GM19240 (cell line): ENCODE measurements at regions not wholly inside any gene's neighbourhood (a gene's known extent, or its start where the extent isn't known, plus 50 kb on each side); places are given as distances from the start of the nearest gene placed in this dataset.
"Not testable (repeated sequence)": the region's sequence is repeated elsewhere in the genome, so short reads cannot be mapped to it uniquely, and the experiment has no call there.

Source experiments
- DNase-seq: peaks from one replicate; pipeline ENCODE4 v3.0.0; 2011; ENCODE audit warnings: low spot score; ENCODE audit not compliant: insufficient read length

DNA sequence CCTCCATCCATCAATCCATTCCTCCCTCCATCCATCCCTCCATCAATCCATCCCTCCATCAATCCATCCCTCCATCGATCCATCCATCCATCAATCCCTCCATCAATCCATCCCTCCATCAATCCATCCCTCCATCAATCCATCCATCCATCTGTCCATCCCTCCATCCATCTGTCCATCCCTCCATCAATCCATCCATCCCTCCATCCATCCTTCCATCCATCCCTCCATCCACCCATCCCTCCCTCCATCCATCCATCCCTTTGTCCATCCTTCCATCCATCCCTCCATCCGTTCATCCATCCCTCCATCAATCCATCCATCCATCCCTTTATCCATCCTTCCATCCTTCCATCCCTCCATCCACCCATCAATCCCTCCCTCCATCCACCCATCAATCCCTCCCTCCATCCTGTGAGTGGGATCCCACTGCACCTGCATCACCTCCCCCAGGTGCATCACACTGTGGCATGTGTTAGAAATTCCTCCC lies 338.1 kb upstream of the SFSWAP start:
- no peak for DNase-seq

GRCh38 chr12:131375261-131375971 lies 335.5 kb upstream of the SFSWAP start:
- DNase-seq = no peak

GRCh38 chr12:131375972-131376345 lies 334.9 kb upstream of the SFSWAP start:
- DNase-seq = no peak

DNA sequence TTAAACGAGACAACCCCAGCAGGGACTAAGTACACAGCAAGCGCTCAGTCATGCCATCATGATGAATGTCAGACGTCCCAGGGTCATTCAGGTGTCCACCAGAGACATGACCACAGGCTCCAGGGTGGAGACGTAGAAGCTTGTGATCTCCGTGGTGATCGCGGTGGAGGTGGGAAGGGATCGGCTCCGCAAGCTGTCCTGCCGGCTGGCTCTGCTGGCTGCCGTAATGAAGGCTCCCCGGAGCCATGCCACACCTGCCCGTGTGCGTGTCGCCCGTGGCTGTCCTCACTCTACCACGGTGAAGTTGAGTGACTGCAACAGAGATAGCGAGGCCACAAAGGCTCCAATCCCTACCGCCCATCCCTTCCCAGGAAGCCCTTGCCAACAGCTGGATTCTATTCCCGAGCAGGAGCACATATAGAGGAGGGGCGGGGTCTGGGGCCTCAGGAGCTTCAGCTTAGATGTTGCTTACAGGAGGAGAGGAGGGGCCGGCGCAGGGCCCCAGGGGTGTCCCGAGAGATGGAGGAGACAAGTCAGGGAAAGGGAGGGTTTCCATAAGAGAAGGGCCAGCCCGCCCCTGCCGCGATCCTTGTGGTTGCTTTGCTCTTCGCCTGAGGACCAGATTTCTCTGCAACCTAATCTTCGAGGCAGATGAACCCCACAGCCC lies 332.6 kb upstream of the SFSWAP start:
- no peak for DNase-seq

GRCh38 chr12:131378861-131379665 lies 331.8 kb upstream of the SFSWAP start:
- DNase-seq = no peak

DNA sequence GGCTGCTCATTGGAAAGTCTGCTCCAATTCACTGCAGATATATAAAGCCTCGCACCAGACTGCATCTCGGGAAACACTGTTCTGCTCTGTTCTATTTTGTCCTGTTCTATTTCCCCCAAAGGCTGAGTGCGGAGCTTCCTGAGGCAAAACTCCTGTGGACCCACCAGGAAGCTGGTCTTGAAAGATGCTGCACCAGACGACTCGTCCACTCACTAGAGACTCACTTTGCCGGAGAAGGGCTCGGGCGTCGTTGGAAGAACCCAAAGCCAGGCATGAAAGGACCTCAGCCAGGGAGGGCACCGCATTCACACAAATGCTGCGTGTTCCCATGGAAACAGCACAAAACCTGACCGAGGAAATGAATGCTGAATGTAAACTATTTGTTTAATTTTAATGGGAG lies 331.2 kb upstream of the SFSWAP start:
- no peak for DNase-seq

GRCh38 chr12:131380220-131380964 lies 330.5 kb upstream of the SFSWAP start:
- DNase-seq = no peak

GRCh38 chr12:131380965-131381705 lies 329.8 kb upstream of the SFSWAP start:
- no peak for DNase-seq

DNA sequence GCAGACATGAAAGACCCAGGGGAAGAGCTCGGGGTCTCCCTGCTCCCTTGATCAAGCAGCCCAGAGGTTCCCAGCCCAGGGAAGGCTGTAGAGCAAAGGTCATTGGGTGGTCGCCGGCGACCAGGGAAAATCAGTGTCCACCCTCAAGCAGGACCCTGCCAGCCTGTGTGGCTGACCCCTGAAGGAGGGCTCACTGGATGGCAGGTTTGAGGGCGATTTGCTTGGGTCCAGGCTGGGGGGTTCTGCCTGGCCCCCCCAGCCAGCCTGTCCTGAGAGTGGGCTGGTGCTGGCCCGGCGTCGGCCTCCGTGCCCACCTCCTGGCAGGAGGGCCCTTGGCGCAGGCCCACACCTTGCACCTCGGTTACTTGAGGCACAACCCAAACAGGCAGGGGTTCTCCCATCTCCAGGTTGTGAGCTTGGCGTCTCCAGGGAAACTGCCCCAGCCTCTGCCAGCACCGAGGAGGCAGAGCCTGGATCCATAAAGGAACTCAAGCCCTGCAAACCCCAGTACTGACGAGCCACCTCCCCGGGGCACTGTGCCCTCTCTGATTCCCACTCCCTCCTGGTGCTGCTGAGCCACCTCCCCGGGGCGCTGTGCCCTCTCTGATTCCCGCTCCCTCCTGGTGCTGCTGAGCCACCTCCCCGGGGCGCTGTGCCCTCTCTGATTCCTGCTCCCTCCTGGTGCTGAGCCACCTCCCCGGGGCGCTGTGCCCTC lies 329.0 kb upstream of the SFSWAP start:
- no peak for DNase-seq

- no peak for DNase-seq
Measured at GRCh38 chr12:131383291-131383690, 327.6 kb upstream of the SFSWAP start.

DNA sequence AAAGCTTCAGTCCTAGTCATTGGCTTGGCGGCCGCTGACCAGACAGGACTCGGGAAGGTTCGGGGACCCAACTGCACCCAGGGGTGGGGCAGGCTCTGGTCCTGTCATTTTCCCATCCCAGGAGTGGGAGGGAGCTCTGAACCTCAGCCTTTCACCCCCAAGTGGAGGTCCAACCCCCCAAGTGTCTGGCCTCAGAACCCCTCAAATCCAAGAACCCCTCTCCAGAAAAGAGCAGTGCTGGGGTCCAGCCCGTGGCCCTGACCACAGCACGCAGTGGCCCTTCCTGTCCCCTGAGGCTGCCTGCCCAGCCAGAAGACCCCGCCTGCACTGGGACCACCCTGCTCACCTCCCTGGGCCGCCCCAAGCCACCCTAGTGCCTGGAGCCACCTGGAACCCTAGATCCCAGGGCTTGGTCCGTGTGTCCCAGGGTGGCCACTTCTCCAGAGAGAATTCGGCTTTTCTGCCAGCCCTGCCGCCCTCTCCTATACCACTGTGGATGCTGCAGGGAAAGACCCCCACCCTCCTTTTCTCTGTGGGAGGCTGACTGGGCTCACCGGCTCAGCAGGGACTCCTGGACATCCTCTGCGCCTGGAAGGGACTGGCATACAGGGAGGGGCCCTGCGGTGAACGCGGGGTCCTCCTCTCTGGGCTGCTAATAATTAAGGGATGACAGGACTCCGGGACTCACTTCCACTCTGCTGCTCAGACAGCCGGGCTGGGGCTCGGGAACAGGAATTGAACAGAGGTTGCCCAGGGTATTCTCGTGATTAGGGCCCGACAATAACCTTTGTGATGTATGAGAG lies 326.9 kb upstream of the SFSWAP start:
- DNase-seq = no peak

DNA sequence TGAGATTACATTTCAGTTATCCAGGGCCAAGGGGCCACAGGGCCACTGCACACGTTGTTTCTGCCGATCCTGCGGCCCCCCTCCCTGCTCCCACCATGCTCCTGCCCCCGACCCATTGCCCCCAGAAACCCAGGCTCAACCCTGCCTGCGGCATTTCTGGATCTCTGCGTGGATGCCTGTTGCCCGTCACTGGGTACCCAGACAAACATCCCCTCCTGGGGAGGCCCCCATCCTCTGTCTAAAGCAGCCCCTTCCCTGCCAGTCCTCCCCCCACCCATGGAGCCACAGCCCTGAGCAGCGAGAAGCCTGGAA lies 326.4 kb upstream of the SFSWAP start:
- DNase-seq = no peak

DNA sequence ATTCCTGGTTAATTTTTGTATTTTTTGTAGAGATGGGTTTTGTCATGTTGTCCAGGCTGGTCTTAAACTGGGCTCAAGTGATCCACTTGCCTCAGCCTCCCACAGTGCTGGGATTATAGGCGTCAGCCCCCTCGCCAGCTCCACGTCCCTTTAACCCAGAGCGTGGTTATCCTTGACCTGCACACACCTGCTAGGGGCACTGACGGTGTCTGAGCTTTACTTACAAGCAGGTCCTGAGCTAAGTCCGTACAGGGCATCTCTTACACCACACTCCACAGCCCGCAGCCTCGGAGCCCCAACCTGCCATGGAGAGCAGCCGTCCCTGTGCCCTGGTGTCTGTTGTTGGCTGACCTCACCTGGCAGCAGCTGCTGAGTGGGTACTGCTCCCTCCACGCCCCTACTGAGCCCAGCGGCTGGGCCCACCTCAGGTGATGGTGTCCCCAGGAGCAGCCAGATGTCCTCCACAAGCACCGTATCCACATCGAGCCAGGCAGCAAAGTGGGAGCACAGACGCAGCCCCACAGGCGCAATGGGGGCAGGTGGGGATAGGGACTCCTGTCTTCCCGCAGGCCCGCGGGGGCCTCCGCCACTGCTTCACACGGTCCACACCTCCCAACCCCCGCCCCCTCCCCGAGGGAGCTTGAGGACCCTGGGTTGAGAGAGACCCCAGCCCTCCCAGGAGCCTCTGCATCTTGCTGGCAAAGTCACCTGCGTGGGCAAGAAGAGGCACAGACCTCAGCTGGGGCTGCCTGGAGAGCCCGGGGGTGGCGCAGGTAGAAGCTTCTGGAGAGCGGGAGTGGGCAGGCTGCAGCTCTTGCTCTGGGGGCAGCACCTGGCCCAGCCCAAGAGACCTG lies 325.4 kb upstream of the SFSWAP start:
- DNase-seq = no peak

DNA sequence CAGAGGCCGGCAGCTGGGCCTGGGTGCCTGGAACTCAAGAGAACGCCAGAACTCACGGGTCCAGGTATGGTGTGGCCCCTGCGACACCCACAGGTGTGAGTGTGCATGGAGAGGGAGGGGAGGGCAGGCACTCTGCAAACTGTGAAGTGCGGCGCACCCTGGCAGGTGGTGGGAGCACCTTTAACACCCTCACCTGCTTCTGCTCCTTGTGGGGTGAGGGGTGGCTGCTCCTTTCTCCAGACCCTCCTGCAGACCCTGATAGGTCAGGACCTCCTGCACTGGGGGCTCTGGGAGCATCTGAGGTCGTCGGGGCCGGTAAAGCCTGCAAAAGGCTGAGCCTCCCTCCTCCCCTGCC lies 324.7 kb upstream of the SFSWAP start:
- no peak for DNase-seq

DNA sequence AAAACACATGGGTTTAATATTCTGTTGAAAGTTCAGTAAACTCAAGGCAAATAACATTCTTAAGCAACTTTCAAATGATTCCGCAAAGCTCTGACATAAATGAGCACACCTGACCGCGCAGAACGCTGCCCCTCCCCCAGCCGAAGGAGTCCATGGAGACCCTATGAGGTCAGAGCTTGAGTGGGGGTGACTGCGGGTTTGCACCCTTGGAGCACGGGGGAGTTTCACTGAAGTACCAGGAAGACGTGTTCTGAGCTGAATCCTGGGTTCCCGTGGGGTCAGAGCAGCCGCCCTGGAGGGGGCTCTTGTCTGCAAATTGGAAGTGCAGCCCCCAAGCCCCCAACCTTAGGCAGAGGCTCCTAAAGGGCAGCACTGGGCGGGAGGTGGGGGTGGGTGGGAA lies 324.1 kb upstream of the SFSWAP start:
- no peak for DNase-seq

GRCh38 chr12:131387281-131388163 lies 323.4 kb upstream of the SFSWAP start:
- DNase-seq = no peak

GRCh38 chr12:131388164-131389053 lies 322.5 kb upstream of the SFSWAP start:
- DNase-seq = not testable (repeated sequence)
